ENCODE measurements at regions not wholly inside any gene's neighbourhood (a gene's known extent, or its start where the extent isn't known, plus 50 kb on each side); places are given as distances from the start of the nearest gene placed in this dataset.

GRCh38 chr21:22277341-22277740 is 1279.1 kb downstream of the NCAM2 start:
- CTCF ChIA-PET: no interaction called here
- POLR2A ChIA-PET: no interaction called here
- DNase-seq (ENCODE audit: extremely low spot score): no peak

GRCh38 chr21:22278366-22278765 is 1280.2 kb downstream of the NCAM2 start:
- POLR2A ChIA-PET: no interaction called here
- no peak for TF ChIP-seq BHLHE40 (IDR thresholded peaks at IDR 0.05; ENCODE audit: borderline replicate concordance)
- no peak for TF ChIP-seq NFRKB (IDR thresholded peaks at IDR 0.05)
- TF ChIP-seq SUZ12 (IDR thresholded peaks at IDR 0.05): no peak
- CTCF ChIA-PET: no interaction called here
- no peak for DNase-seq (ENCODE audit: extremely low spot score)

More at GRCh38 chr21:22277341-22277740, 1279.1 kb downstream of the NCAM2 start:
- TF ChIP-seq PKNOX1 (IDR thresholded peaks at IDR 0.05) (no peak), ELF4 (IDR thresholded peaks at IDR 0.05) (no peak), HDGF (IDR thresholded peaks at IDR 0.05; ENCODE audit: borderline replicate concordance) (no peak), LEF1 (IDR thresholded peaks at IDR 0.05; ENCODE audit: borderline replicate concordance) (no peak), CTBP1 (IDR thresholded peaks at IDR 0.05; ENCODE audit: borderline replicate concordance) (no peak), NFRKB (IDR thresholded peaks at IDR 0.05) (no peak)

- CTCF ChIA-PET: no interaction called here
- POLR2A ChIA-PET: no interaction called here
- no peak for DNase-seq (ENCODE audit: extremely low spot score)
Observed at GRCh38 chr21:22280851-22281250, 1282.6 kb downstream of the NCAM2 start.

GRCh38 chr21:22288885-22289499 is 1290.8 kb downstream of the NCAM2 start:
- CTCF ChIA-PET: no interaction called here
- POLR2A ChIA-PET: no interaction called here
- no peak for TF ChIP-seq CTBP1 (IDR thresholded peaks at IDR 0.05; ENCODE audit: borderline replicate concordance)
- TF ChIP-seq PKNOX1 (IDR thresholded peaks at IDR 0.05): no peak
- no peak for TF ChIP-seq ZNF384 (IDR thresholded peaks at IDR 0.05)
- TF ChIP-seq HDGF (IDR thresholded peaks at IDR 0.05; ENCODE audit: borderline replicate concordance): no peak
- TF ChIP-seq LEF1 (IDR thresholded peaks at IDR 0.05; ENCODE audit: borderline replicate concordance): no peak
- no peak for TF ChIP-seq FOXA1 (IDR thresholded peaks at IDR 0.05)
- no peak for TF ChIP-seq SP1 (IDR thresholded peaks at IDR 0.05)
- DNase-seq (ENCODE audit: extremely low spot score): no peak

More at GRCh38 chr21:22280851-22281250, 1282.6 kb downstream of the NCAM2 start:
- TF ChIP-seq FOXK2 (IDR thresholded peaks at IDR 0.05): no peak
- no peak for TF ChIP-seq CTBP1 (IDR thresholded peaks at IDR 0.05; ENCODE audit: borderline replicate concordance)
- TF ChIP-seq NFRKB (IDR thresholded peaks at IDR 0.05): no peak
- TF ChIP-seq LEF1 (IDR thresholded peaks at IDR 0.05; ENCODE audit: borderline replicate concordance): no peak
- TF ChIP-seq FOXA1 (IDR thresholded peaks at IDR 0.05): no peak
- no peak for TF ChIP-seq SUZ12 (IDR thresholded peaks at IDR 0.05)
- TF ChIP-seq TARDBP (IDR thresholded peaks at IDR 0.05): no peak
- no peak for TF ChIP-seq ARNT (IDR thresholded peaks at IDR 0.05)
- no peak for TF ChIP-seq HDGF (IDR thresholded peaks at IDR 0.05; ENCODE audit: borderline replicate concordance)
- TF ChIP-seq FOXM1 (IDR thresholded peaks at IDR 0.05; ENCODE audit: borderline replicate concordance): no peak
- no peak for TF ChIP-seq ZNF384 (IDR thresholded peaks at IDR 0.05)
- TF ChIP-seq L3MBTL2 (conservative IDR thresholded peaks at IDR 0.05): no peak
- TF ChIP-seq BHLHE40 (IDR thresholded peaks at IDR 0.05; ENCODE audit: borderline replicate concordance): no peak
- no peak for TF ChIP-seq ELF4 (IDR thresholded peaks at IDR 0.05)
- TF ChIP-seq PKNOX1 (IDR thresholded peaks at IDR 0.05): no peak
- no peak for TF ChIP-seq SP1 (IDR thresholded peaks at IDR 0.05)

GRCh38 chr21:22292144-22292543 is 1293.9 kb downstream of the NCAM2 start:
- POLR2A ChIA-PET: no interaction called here
- TF ChIP-seq NFRKB (IDR thresholded peaks at IDR 0.05) (no peak), SUZ12 (IDR thresholded peaks at IDR 0.05) (no peak), ARNT (IDR thresholded peaks at IDR 0.05) (no peak), BHLHE40 (IDR thresholded peaks at IDR 0.05; ENCODE audit: borderline replicate concordance) (no peak), L3MBTL2 (conservative IDR thresholded peaks at IDR 0.05) (no peak), TARDBP (IDR thresholded peaks at IDR 0.05) (no peak), CTBP1 (IDR thresholded peaks at IDR 0.05; ENCODE audit: borderline replicate concordance) (no peak), ZNF384 (IDR thresholded peaks at IDR 0.05) (no peak), PKNOX1 (IDR thresholded peaks at IDR 0.05) (no peak), FOXA1 (IDR thresholded peaks at IDR 0.05) (no peak)
- DNase-seq (ENCODE audit: extremely low spot score): no peak
- CTCF ChIA-PET: no interaction called here

- DNase-seq (ENCODE audit: extremely low spot score): no peak
- ChIA-PET POLR2A (no interaction called here), CTCF (no interaction called here)
- TF ChIP-seq CTBP1 (IDR thresholded peaks at IDR 0.05; ENCODE audit: borderline replicate concordance) (no peak), ELF4 (IDR thresholded peaks at IDR 0.05) (no peak), NFRKB (IDR thresholded peaks at IDR 0.05) (no peak), TARDBP (IDR thresholded peaks at IDR 0.05) (no peak), FOXK2 (IDR thresholded peaks at IDR 0.05) (no peak), FOXM1 (IDR thresholded peaks at IDR 0.05; ENCODE audit: borderline replicate concordance) (no peak)
Observed at GRCh38 chr21:22297575-22297974, 1299.4 kb downstream of the NCAM2 start.
